ENCODE measurements at regions not wholly inside any gene's neighbourhood (a gene's known extent, or its start where the extent isn't known, plus 50 kb on each side); places are given as distances from the start of the nearest gene placed in this dataset.

DNA sequence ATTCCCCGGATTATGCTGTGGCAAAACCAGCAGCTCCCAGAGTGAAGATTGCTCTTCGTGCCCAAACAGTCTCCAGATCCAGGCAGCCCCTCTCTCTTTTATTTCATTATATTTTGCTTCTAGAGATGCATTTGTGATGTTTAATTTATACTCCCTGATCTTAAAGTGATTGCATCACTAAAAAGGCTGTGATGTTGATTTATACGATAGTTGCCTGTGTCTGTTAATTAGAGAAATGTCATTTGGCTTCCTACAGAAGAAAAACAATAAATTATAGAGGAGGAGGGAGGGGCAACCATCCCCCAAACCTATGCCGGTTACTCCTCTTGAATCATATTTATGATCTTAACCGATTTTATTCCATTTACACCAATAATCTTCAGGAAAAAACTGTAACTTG, 615.3 kb downstream of the TOX3 start:
- Mint-ChIP-seq H3K4me1 (no peaks in the 10 kb centered on the region), H3K4me3 (no peak overlapping the region), H3K27me3 (no peaks in the 10 kb centered on the region), H3K36me3 (no peaks in the 10 kb centered on the region), H3K9me3 (peaks cover 19 to 23% (median 19%) of the 10 kb centered on the region in 3 donors), H3K27ac (no peak overlapping the region)
- no peaks in the 10 kb centered on the region for H3K27me3 ChIP-seq (replicated peaks in 1 of 2; ENCODE audit: control insufficient read depth in 2 of 2, extremely low read depth in 1 of 2, insufficient read depth in 2 of 2, low read length in 1 of 2)
- ATAC-seq (replicated peaks in 1 of 4) (no peak), DNase-seq (no peak)
- no peak overlapping the region for H3K4me3 ChIP-seq (ENCODE audit: control insufficient read depth in 1 of 2, extremely low read depth in 1 of 2, low read length in 1 of 2)
- H3K36me3 ChIP-seq (ENCODE audit: control insufficient read depth in 2 of 2, extremely low read depth in 1 of 2, insufficient read depth in 1 of 2, low read length in 1 of 2) = no peaks in the 10 kb centered on the region
- CTCF ChIA-PET = no interaction called here
- no peaks in the 10 kb centered on the region for H3K9me3 ChIP-seq
- no peaks in the 10 kb centered on the region for H3K4me1 ChIP-seq (ENCODE audit: control insufficient read depth in 1 of 2, extremely low read depth in 1 of 2, insufficient read depth in 2 of 2, low read length in 2 of 2)
- WGBS (ENCODE audit: insufficient coverage) = no CpG with 5 or more reads among the region's 5 CpGs
- POLR2A ChIA-PET = no interaction called here
- no peak overlapping the region for H3K27ac ChIP-seq (ENCODE audit: low read length)

DNA sequence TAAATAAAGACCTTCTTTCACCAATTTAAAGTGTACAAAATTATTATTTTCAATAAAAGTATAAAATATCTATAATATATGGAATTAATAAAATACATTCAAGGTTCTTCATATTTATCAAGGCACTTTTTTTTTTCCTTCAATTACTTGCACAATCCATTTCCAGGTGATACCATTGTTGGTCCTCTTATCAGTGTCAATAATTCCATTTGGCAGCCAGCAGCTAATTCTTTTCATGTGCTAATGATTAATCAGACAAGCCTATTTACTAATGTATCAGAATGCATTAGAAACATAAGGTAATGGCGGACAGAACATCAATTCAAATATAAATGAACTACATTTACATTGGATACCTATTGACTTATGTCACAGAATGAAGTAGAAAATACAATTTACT, 622.2 kb downstream of the TOX3 start:
- H3K9me3 ChIP-seq = no peaks in the 10 kb centered on the region
- H3K27ac ChIP-seq (ENCODE audit: low read length) = no peak overlapping the region
- peaks cover 15 to 20% (median 18%) of the 10 kb centered on the region in 3 donors for H3K9me3 Mint-ChIP-seq
- H3K4me1 ChIP-seq (ENCODE audit: control insufficient read depth in 1 of 2, extremely low read depth in 1 of 2, insufficient read depth in 2 of 2, low read length in 2 of 2) = no peaks in the 10 kb centered on the region
- no peak for ATAC-seq (replicated peaks in 1 of 4)
- H3K4me1 Mint-ChIP-seq = no peaks in the 10 kb centered on the region
- no peaks in the 10 kb centered on the region for H3K27me3 ChIP-seq (replicated peaks in 1 of 2; ENCODE audit: control insufficient read depth in 2 of 2, extremely low read depth in 1 of 2, insufficient read depth in 2 of 2, low read length in 1 of 2)
- no peak overlapping the region for H3K27ac Mint-ChIP-seq
- no peaks in the 10 kb centered on the region for H3K36me3 ChIP-seq (ENCODE audit: control insufficient read depth in 2 of 2, extremely low read depth in 1 of 2, insufficient read depth in 1 of 2, low read length in 1 of 2)
- no peaks in the 10 kb centered on the region for H3K36me3 Mint-ChIP-seq
- H3K4me3 Mint-ChIP-seq = no peak overlapping the region
- WGBS (ENCODE audit: insufficient coverage) = no CpG with 5 or more reads among the region's 1 CpG
- DNase-seq = no peak
- CTCF ChIA-PET = no interaction called here
- H3K27me3 Mint-ChIP-seq = no peaks in the 10 kb centered on the region
- no peak overlapping the region for H3K4me3 ChIP-seq (ENCODE audit: control insufficient read depth in 1 of 2, extremely low read depth in 1 of 2, low read length in 1 of 2)
- POLR2A ChIA-PET = no interaction called here

- Mint-ChIP-seq H3K4me1 (no peaks in the 10 kb centered on the region), H3K27me3 (no peaks in the 10 kb centered on the region), H3K27ac (no peak overlapping the region), H3K9me3 (peaks cover 13 to 16% (median 15%) of the 10 kb centered on the region in 3 donors), H3K36me3 (no peaks in the 10 kb centered on the region), H3K4me3 (no peak overlapping the region)
- Histone ChIP-seq H3K27me3 (replicated peaks in 1 of 2; ENCODE audit: control insufficient read depth in 2 of 2, extremely low read depth in 1 of 2, insufficient read depth in 2 of 2, low read length in 1 of 2) (no peaks in the 10 kb centered on the region), H3K4me3 (ENCODE audit: control insufficient read depth in 1 of 2, extremely low read depth in 1 of 2, low read length in 1 of 2) (no peak overlapping the region), H3K36me3 (ENCODE audit: control insufficient read depth in 2 of 2, extremely low read depth in 1 of 2, insufficient read depth in 1 of 2, low read length in 1 of 2) (no peaks in the 10 kb centered on the region), H3K4me1 (ENCODE audit: control insufficient read depth in 1 of 2, extremely low read depth in 1 of 2, insufficient read depth in 2 of 2, low read length in 2 of 2) (no peaks in the 10 kb centered on the region), H3K9me3 (no peaks in the 10 kb centered on the region), H3K27ac (ENCODE audit: low read length) (no peak overlapping the region)
- ChIA-PET POLR2A (no interaction called here), CTCF (no interaction called here)
- DNase-seq (no peak), ATAC-seq (replicated peaks in 1 of 4) (no peak)
- WGBS (ENCODE audit: insufficient coverage) = 43% methylated on average over 1 of the region's 3 CpGs
These were observed 624.5 kb downstream of the TOX3 start for GRCh38 chr16:51922476-51922875.

DNA sequence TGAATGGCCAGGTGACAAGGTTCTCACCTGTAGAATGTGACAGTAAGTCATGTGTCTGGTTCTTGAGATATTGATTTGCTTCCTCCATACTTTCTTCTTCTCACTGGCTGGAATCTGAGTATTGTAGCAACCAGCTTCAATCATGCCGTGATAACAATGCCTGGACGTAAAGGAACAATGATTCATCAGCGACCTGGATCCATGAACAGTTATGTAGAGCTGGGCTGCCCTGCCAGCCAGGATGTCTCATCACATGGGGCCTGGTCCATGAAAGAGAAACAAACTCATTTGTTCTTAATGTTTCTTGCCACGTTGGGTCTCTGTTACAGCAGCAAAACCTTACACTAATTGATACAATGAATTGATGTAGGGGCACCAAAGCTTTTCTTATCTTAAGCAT, 627.2 kb downstream of the TOX3 start:
- no peak overlapping the region for H3K27ac Mint-ChIP-seq

DNA sequence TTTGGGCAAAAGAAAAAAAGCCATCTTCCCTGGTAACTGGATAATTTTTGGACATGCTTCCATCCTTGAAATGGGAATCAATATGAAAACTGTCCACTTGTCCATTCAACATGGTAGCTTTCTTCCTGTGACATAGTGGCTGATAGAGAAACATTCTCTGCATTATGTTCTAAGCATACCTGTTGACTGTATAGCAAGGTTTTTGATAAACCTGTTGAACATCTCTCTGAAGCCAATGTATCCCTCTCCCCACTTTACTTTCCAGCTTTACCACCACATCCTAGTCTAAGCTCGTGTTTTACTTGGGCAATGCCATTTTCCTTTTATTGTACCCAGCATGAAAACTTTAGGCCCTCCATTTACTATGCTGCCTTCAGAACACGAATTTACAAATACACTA, 630.1 kb downstream of the TOX3 start:
- no peak overlapping the region for H3K4me3 Mint-ChIP-seq
- CTCF ChIA-PET = no interaction called here
- WGBS (ENCODE audit: insufficient coverage) = 56% methylated on average over 2 of the region's 2 CpGs
- Histone ChIP-seq H3K27me3 (replicated peaks in 1 of 2; ENCODE audit: control insufficient read depth in 2 of 2, extremely low read depth in 1 of 2, insufficient read depth in 2 of 2, low read length in 1 of 2) (no peaks in the 10 kb centered on the region), H3K36me3 (ENCODE audit: control insufficient read depth in 2 of 2, extremely low read depth in 1 of 2, insufficient read depth in 1 of 2, low read length in 1 of 2) (no peaks in the 10 kb centered on the region), H3K9me3 (no peaks in the 10 kb centered on the region), H3K4me1 (ENCODE audit: control insufficient read depth in 1 of 2, extremely low read depth in 1 of 2, insufficient read depth in 2 of 2, low read length in 2 of 2) (no peaks in the 10 kb centered on the region), H3K4me3 (ENCODE audit: control insufficient read depth in 1 of 2, extremely low read depth in 1 of 2, low read length in 1 of 2) (no peak overlapping the region), H3K27ac (ENCODE audit: low read length) (no peak overlapping the region)
- H3K36me3 Mint-ChIP-seq = no peaks in the 10 kb centered on the region
- POLR2A ChIA-PET = no interaction called here
- H3K27ac Mint-ChIP-seq = no peak overlapping the region
- H3K4me1 Mint-ChIP-seq = no peaks in the 10 kb centered on the region
- H3K27me3 Mint-ChIP-seq = no peaks in the 10 kb centered on the region
- peaks cover 8 to 16% (median 11%) of the 10 kb centered on the region in 3 donors for H3K9me3 Mint-ChIP-seq
- ATAC-seq (replicated peaks in 1 of 4) = no peak
- no peak for DNase-seq

More for the DNA sequence above, 627.2 kb downstream of the TOX3 start:
- CTCF ChIA-PET = no interaction called here
- Mint-ChIP-seq H3K36me3 (no peaks in the 10 kb centered on the region), H3K27me3 (no peaks in the 10 kb centered on the region), H3K4me1 (no peaks in the 10 kb centered on the region), H3K4me3 (no peak overlapping the region), H3K9me3 (peaks cover 6 to 23% (median 13%) of the 10 kb centered on the region in 3 donors)
- DNase-seq (no peak), ATAC-seq (replicated peaks in 1 of 4) (no peak)
- H3K36me3 ChIP-seq (ENCODE audit: control insufficient read depth in 2 of 2, extremely low read depth in 1 of 2, insufficient read depth in 1 of 2, low read length in 1 of 2) = no peaks in the 10 kb centered on the region
- H3K4me3 ChIP-seq (ENCODE audit: control insufficient read depth in 1 of 2, extremely low read depth in 1 of 2, low read length in 1 of 2) = no peak overlapping the region
- no peaks in the 10 kb centered on the region for H3K4me1 ChIP-seq (ENCODE audit: control insufficient read depth in 1 of 2, extremely low read depth in 1 of 2, insufficient read depth in 2 of 2, low read length in 2 of 2)
- no peaks in the 10 kb centered on the region for H3K9me3 ChIP-seq
- no peaks in the 10 kb centered on the region for H3K27me3 ChIP-seq (replicated peaks in 1 of 2; ENCODE audit: control insufficient read depth in 2 of 2, extremely low read depth in 1 of 2, insufficient read depth in 2 of 2, low read length in 1 of 2)
- 79% methylated on average over 3 of the region's 4 CpGs for WGBS (ENCODE audit: insufficient coverage)
- POLR2A ChIA-PET = no interaction called here
- H3K27ac ChIP-seq (ENCODE audit: low read length) = no peak overlapping the region

- Mint-ChIP-seq H3K4me1 (no peaks in the 10 kb centered on the region), H3K9me3 (peaks cover 8 to 14% (median 11%) of the 10 kb centered on the region in 3 donors), H3K27me3 (no peaks in the 10 kb centered on the region), H3K4me3 (no peak overlapping the region), H3K36me3 (no peaks in the 10 kb centered on the region), H3K27ac (no peak overlapping the region)
- Histone ChIP-seq H3K27me3 (replicated peaks in 1 of 2; ENCODE audit: control insufficient read depth in 2 of 2, extremely low read depth in 1 of 2, insufficient read depth in 2 of 2, low read length in 1 of 2) (no peaks in the 10 kb centered on the region), H3K4me3 (ENCODE audit: control insufficient read depth in 1 of 2, extremely low read depth in 1 of 2, low read length in 1 of 2) (no peak overlapping the region), H3K4me1 (ENCODE audit: control insufficient read depth in 1 of 2, extremely low read depth in 1 of 2, insufficient read depth in 2 of 2, low read length in 2 of 2) (no peaks in the 10 kb centered on the region), H3K36me3 (ENCODE audit: control insufficient read depth in 2 of 2, extremely low read depth in 1 of 2, insufficient read depth in 1 of 2, low read length in 1 of 2) (no peaks in the 10 kb centered on the region), H3K9me3 (no peaks in the 10 kb centered on the region), H3K27ac (ENCODE audit: low read length) (no peak overlapping the region)
- DNase-seq (no peak), ATAC-seq (replicated peaks in 1 of 4) (no peak)
- WGBS (ENCODE audit: insufficient coverage) = no CpG with 5 or more reads among the region's 4 CpGs
- ChIA-PET CTCF (no interaction called here), POLR2A (no interaction called here)
These were observed 630.7 kb downstream of the TOX3 start for GRCh38 chr16:51916231-51916630.

- no peak for ATAC-seq (replicated peaks in 1 of 4)
- H3K9me3 ChIP-seq = no peaks in the 10 kb centered on the region
- no peaks in the 10 kb centered on the region for H3K27me3 ChIP-seq (replicated peaks in 1 of 2; ENCODE audit: control insufficient read depth in 2 of 2, extremely low read depth in 1 of 2, insufficient read depth in 2 of 2, low read length in 1 of 2)
- CTCF ChIA-PET = no interaction called here
- no peak for DNase-seq
- no peak overlapping the region for H3K27ac ChIP-seq (ENCODE audit: low read length)
- H3K4me1 ChIP-seq (ENCODE audit: control insufficient read depth in 1 of 2, extremely low read depth in 1 of 2, insufficient read depth in 2 of 2, low read length in 2 of 2) = no peaks in the 10 kb centered on the region
- H3K27ac Mint-ChIP-seq = no peak overlapping the region
- H3K4me3 Mint-ChIP-seq = no peak overlapping the region
- POLR2A ChIA-PET = no interaction called here
- no peaks in the 10 kb centered on the region for H3K4me1 Mint-ChIP-seq
- no peaks in the 10 kb centered on the region for H3K36me3 Mint-ChIP-seq
- no peak overlapping the region for H3K4me3 ChIP-seq (ENCODE audit: control insufficient read depth in 1 of 2, extremely low read depth in 1 of 2, low read length in 1 of 2)
- H3K9me3 Mint-ChIP-seq = peaks cover 0 to 13% (median 6%) of the 10 kb centered on the region in 3 donors
- no peaks in the 10 kb centered on the region for H3K36me3 ChIP-seq (ENCODE audit: control insufficient read depth in 2 of 2, extremely low read depth in 1 of 2, insufficient read depth in 1 of 2, low read length in 1 of 2)
- H3K27me3 Mint-ChIP-seq = no peaks in the 10 kb centered on the region
These were observed 639.3 kb downstream of the TOX3 start for GRCh38 chr16:51907680-51908079.
